Heart left ventricle (tissue), 16 donors: ENCODE measurements at regions not wholly inside any gene's neighbourhood (a gene's known extent, or its start where the extent isn't known, plus 50 kb on each side); places are given as distances from the start of the nearest gene placed in this dataset.

Source experiments
- ATAC-seq, 4 donors: fragments of 200-7000 bp; cut with Tn5 transposase; one replicate each; pipeline ENCODE4 v1.9.1; 2020 to 2022; ENCODE audit warnings: moderate library complexity in 4 of 4, mild to moderate bottlenecking in 3 of 4, moderate number of reproducible peaks in 1 of 4
- DNase-seq, 5 donors: peaks; one replicate each; pipeline ENCODE4 v3.0.0-alpha.2; 2020
- H3K27ac ChIP-seq, 12 donors: fragments of 200-600 bp; sonication (generic) in 4 of 12; one replicate each; pipeline versions ENCODE4 v1.5.0 to v1.8.0; 2016 to 2022; ENCODE audit warnings: mild to moderate bottlenecking in 2 of 12
- H3K27me3 ChIP-seq, 9 donors: fragments of 200-600 bp; sonication (generic) in 2 of 9; one replicate each; pipeline versions ENCODE4 v1.5.1 to v1.8.0; 2016 to 2022; ENCODE audit warnings: mild to moderate bottlenecking in 3 of 9
- H3K36me3 ChIP-seq, 9 donors: fragments of 200-600 bp; sonication (generic) in 2 of 9; one replicate each; pipeline versions ENCODE4 v1.5.0 to v1.8.0; 2018 to 2022; ENCODE audit warnings: mild to moderate bottlenecking in 2 of 9
- H3K4me1 ChIP-seq, 12 donors: fragments of 200-600 bp; sonication (generic) in 4 of 12; one replicate each; pipeline versions ENCODE4 v1.5.0 to v1.8.0; 2016 to 2022; ENCODE audit warnings: mild to moderate bottlenecking in 3 of 12
- H3K4me3 ChIP-seq, 12 donors: fragments of 200-600 bp; sonication (generic) in 4 of 12; one replicate each; pipeline versions ENCODE4 v1.5.0 to v1.8.0; 2017 to 2022; ENCODE audit warnings: mild to moderate bottlenecking in 9 of 12, moderate library complexity in 4 of 12
- H3K9me3 ChIP-seq, 12 donors: fragments of 200-600 bp; sonication (generic) in 4 of 12; one replicate each; pipeline versions ENCODE4 v1.5.0 to v1.8.0; 2016 to 2022; ENCODE audit warnings: mild to moderate bottlenecking in 1 of 12
- CTCF ChIP-seq, 12 donors: fragments of 200-600 bp; sonication (generic) in 4 of 12; IDR thresholded peaks; one replicate each; pipeline versions ENCODE4 v1.5.0 to v1.8.0; 2018 to 2022; ENCODE audit warnings: antibody characterized with exemption in 12 of 12, mild to moderate bottlenecking in 5 of 12
- POLR2A ChIP-seq, 2 donors: fragments of 450-650 bp; IDR thresholded peaks; one replicate each; pipeline ENCODE4 v1.6.1; 2017; ENCODE audit warnings: antibody characterized with exemption in 2 of 2, mild to moderate bottlenecking in 2 of 2, moderate library complexity in 2 of 2
- WGBS, 4 donors: extraction: QIAGEN DNeasy Blood & Tissue Kit in 2 of 4; methylation state at CpG; one replicate each; pipeline versions ENCODE4 v1.1.5 to v1.1.7; 2013 to 2018; 5-methylcytosine and 5-hydroxymethylcytosine counted together
- intact Hi-C, 10 donors: fragments of 100-400 bp; cut with DNase I; formaldehyde crosslinking; loops; one replicate each; pipeline versions ENCODE4 v1.11.1 to v1.14.2; 2022
- donor health status: ischemic (EF 13 %, LVEDD 7.1; RV severe dilation, severe dysfunction).
- donor health status: healthy with polysubstance abuse.
- donor health status: DM: no; HTN: yes; CAD: no.
- donor health status: DM: no; HTN: no; CAD: no.
- donor health status: ischemic (EF 25% LVEDD 6.9; RV normal size, moderate dysfunction).
- donor health status: ischemic (EF 25% LVEDD 5.7; RV mildly dilated, moderate dysfunction).
- donor health status: healthy.
- donor health status: DM: yes; HTN: yes; CAD: no.
- donor health status: ischemic (EF 35%, LVEDD 5.7; RV mildly dilated, moderate dysfunction).
- donor health status: nonischemic (EF 11% LVEDD 7.7; RV severe dilation, severe dysfunction).
- donor health status: DM: yes; HTN: yes; CAD: no.
- donor health status: PGD.
- donor health status: ischemic (EF 29% LVEDD 5.4; RV normal size, mild dysfunction).
- donor health status: nonischemic (EF 23%, LVEDD 6.1; RV moderate dilation, normal function).

- 77 to 89% (median 85%) methylated on average over 2 of the region's 2 CpGs for WGBS, 4 donors
- ATAC-seq (no peak), DNase-seq (no peak)
- no peak for TF ChIP-seq CTCF (IDR thresholded peaks at IDR 0.05)
- no peak for TF ChIP-seq POLR2A (IDR thresholded peaks at IDR 0.05)
- intact Hi-C loops: no loop called here
- Histone ChIP-seq H3K27ac (no peak overlapping the region), H3K9me3 (no peaks in the 10 kb centered on the region), H3K27me3 (no peaks in the 10 kb centered on the region), H3K4me3 (no peak overlapping the region), H3K36me3 (no peaks in the 10 kb centered on the region), H3K4me1 (peaks cover 0 to 18% (median 11%) of the 10 kb centered on the region in 12 donors)
These were observed 401.2 kb downstream of the TNS1 start for GRCh38 chr2:217601601-217602000.

- peaks cover 0 to 10% (median 7%) of the 10 kb centered on the region in 12 donors for H3K4me1 ChIP-seq
- no peaks in the 10 kb centered on the region for H3K9me3 ChIP-seq
- no peaks in the 10 kb centered on the region for H3K27me3 ChIP-seq
- no peak for TF ChIP-seq CTCF (IDR thresholded peaks at IDR 0.05)
- no peak for TF ChIP-seq POLR2A (IDR thresholded peaks at IDR 0.05)
- intact Hi-C loops: no loop called here
- DNase-seq: no peak
- 94 to 96% (median 95%) methylated on average over 3 of the region's 3 CpGs for WGBS, 4 donors
- no peaks in the 10 kb centered on the region for H3K36me3 ChIP-seq
- H3K27ac ChIP-seq: no peak overlapping the region
- no peak overlapping the region for H3K4me3 ChIP-seq
- ATAC-seq: no peak
These were observed 402.9 kb downstream of the TNS1 start for GRCh38 chr2:217599906-217600305.

GRCh38 chr2:217597681-217598080, 405.1 kb downstream of the TNS1 start:
- no peak overlapping the region for H3K4me3 ChIP-seq
- WGBS, 4 donors: 92 to 95% (median 93%) methylated on average over 6 of the region's 6 CpGs
- no peaks in the 10 kb centered on the region for H3K36me3 ChIP-seq
- no peaks in the 10 kb centered on the region for H3K27me3 ChIP-seq
- peaks cover 0 to 5% (median 0%) of the 10 kb centered on the region in 12 donors for H3K4me1 ChIP-seq
- no peaks in the 10 kb centered on the region for H3K9me3 ChIP-seq
- no peak for DNase-seq
- intact Hi-C loops: no loop called here
- no peak overlapping the region for H3K27ac ChIP-seq
- no peak for TF ChIP-seq POLR2A (IDR thresholded peaks at IDR 0.05)
- TF ChIP-seq CTCF (IDR thresholded peaks at IDR 0.05): no peak
- ATAC-seq: no peak

GRCh38 chr2:217597145-217597544, 405.6 kb downstream of the TNS1 start:
- no peaks in the 10 kb centered on the region for H3K36me3 ChIP-seq
- DNase-seq (no peak), ATAC-seq (no peak)
- 89 to 95% (median 92%) methylated on average over 4 of the region's 4 CpGs for WGBS, 4 donors
- H3K4me1 ChIP-seq: peaks cover 0 to 5% (median 0%) of the 10 kb centered on the region in 12 donors
- TF ChIP-seq POLR2A (IDR thresholded peaks at IDR 0.05): no peak
- no peak for TF ChIP-seq CTCF (IDR thresholded peaks at IDR 0.05)
- H3K9me3 ChIP-seq: no peaks in the 10 kb centered on the region
- no peak overlapping the region for H3K27ac ChIP-seq
- H3K27me3 ChIP-seq: no peaks in the 10 kb centered on the region
- H3K4me3 ChIP-seq: no peak overlapping the region
- intact Hi-C loops: no loop called here
